IPS-15b (cell line): ENCODE measurements at regions not wholly inside any gene's neighbourhood (a gene's known extent, or its start where the extent isn't known, plus 50 kb on each side); places are given as distances from the start of the nearest gene placed in this dataset.

Source experiments
- H3K27me3 ChIP-seq: one replicate; pipeline ENCODE4 v1.6.1; 2013; ENCODE audit warnings: low read length; ENCODE audit not compliant: control insufficient read depth, insufficient read depth
- H3K36me3 ChIP-seq: one replicate; pipeline ENCODE4 v1.6.1; 2013; ENCODE audit warnings: low read length; ENCODE audit not compliant: control insufficient read depth, insufficient read depth
- H3K4me1 ChIP-seq: one replicate; pipeline ENCODE4 v1.6.1; 2013; ENCODE audit warnings: mild to moderate bottlenecking, low read length; ENCODE audit not compliant: control insufficient read depth, insufficient read depth
- H3K4me3 ChIP-seq: one replicate; pipeline ENCODE4 v1.5.1; 2013; ENCODE audit warnings: low read depth, low read length
- H3K9ac ChIP-seq: one replicate; pipeline ENCODE4 v1.6.1; 2013; ENCODE audit warnings: low read depth, mild to moderate bottlenecking, low read length
- H3K9me3 ChIP-seq: one replicate; pipeline ENCODE4 v1.6.1; 2013; ENCODE audit warnings: mild to moderate bottlenecking, low read length; ENCODE audit not compliant: control insufficient read depth, insufficient read depth

GRCh38 chr1:181350131-181350530, 133.2 kb upstream of the CACNA1E start:
- Histone ChIP-seq H3K36me3 (no peaks in the 10 kb centered on the region), H3K27me3 (no peaks in the 10 kb centered on the region), H3K9ac (no peak overlapping the region), H3K9me3 (no peaks in the 10 kb centered on the region), H3K4me3 (no peak overlapping the region), H3K4me1 (no peaks in the 10 kb centered on the region)

- Histone ChIP-seq H3K36me3 (no peaks in the 10 kb centered on the region), H3K4me1 (peaks cover 2% of the 10 kb centered on the region)
Measured at GRCh38 chr1:181351740-181352139, 131.6 kb upstream of the CACNA1E start.

GRCh38 chr1:181352695-181353094, 130.6 kb upstream of the CACNA1E start:
- Histone ChIP-seq H3K4me3 (no peak overlapping the region), H3K27me3 (no peaks in the 10 kb centered on the region), H3K9me3 (no peaks in the 10 kb centered on the region), H3K4me1 (peaks cover 2% of the 10 kb centered on the region), H3K36me3 (no peaks in the 10 kb centered on the region), H3K9ac (no peak overlapping the region)

More at GRCh38 chr1:181351740-181352139, 131.6 kb upstream of the CACNA1E start:
- Histone ChIP-seq H3K9ac (no peak overlapping the region), H3K9me3 (no peaks in the 10 kb centered on the region), H3K27me3 (no peaks in the 10 kb centered on the region), H3K4me3 (no peak overlapping the region)

DNA sequence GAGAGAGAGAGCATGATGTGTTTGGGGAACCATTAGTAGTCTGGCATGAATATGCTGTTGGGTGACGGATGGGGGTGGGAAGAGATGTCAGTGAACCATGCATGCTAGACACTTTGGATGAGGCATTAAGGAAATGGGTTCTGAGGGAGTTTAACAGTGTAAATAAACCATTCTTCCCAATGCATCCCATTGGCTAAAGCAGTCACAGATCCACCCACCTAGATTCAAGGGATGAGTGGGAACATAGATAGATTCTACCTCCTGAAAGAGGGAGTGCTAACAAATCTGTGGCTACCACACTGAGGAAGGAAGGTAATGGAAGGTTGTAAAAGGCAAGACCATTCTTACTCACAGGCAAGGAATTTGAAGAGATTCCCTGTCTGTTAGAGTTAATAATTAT, 129.8 kb upstream of the CACNA1E start:
- no peaks in the 10 kb centered on the region for H3K27me3 ChIP-seq
- no peaks in the 10 kb centered on the region for H3K9me3 ChIP-seq
- H3K4me3 ChIP-seq, result no peak overlapping the region
- H3K36me3 ChIP-seq, result no peaks in the 10 kb centered on the region
- peaks cover 2% of the 10 kb centered on the region for H3K4me1 ChIP-seq
- no peak overlapping the region for H3K9ac ChIP-seq

DNA sequence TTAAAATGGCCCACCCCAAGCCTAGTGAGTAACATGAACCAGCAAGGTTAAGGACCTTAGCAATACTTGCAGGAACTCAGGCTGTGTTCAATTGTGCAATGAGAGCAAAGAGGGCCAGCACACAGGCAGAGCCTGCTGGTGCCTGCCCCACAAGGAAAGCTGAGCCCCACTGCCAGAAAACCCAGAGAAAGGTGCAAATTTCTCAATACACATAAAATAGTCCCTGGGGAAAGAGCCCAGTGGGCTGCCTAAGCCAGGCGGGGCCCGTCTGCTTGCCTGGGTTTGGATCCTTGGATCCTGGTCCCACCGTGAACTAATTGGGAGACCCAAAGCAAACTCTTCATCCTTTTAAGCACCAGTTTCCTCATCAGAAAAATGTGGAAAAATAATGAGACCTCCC, 128.5 kb upstream of the CACNA1E start:
- H3K9me3 ChIP-seq, result no peaks in the 10 kb centered on the region
- H3K36me3 ChIP-seq, result no peaks in the 10 kb centered on the region
- peaks cover 2% of the 10 kb centered on the region for H3K4me1 ChIP-seq
- no peaks in the 10 kb centered on the region for H3K27me3 ChIP-seq
- no peak overlapping the region for H3K9ac ChIP-seq
- no peak overlapping the region for H3K4me3 ChIP-seq

DNA sequence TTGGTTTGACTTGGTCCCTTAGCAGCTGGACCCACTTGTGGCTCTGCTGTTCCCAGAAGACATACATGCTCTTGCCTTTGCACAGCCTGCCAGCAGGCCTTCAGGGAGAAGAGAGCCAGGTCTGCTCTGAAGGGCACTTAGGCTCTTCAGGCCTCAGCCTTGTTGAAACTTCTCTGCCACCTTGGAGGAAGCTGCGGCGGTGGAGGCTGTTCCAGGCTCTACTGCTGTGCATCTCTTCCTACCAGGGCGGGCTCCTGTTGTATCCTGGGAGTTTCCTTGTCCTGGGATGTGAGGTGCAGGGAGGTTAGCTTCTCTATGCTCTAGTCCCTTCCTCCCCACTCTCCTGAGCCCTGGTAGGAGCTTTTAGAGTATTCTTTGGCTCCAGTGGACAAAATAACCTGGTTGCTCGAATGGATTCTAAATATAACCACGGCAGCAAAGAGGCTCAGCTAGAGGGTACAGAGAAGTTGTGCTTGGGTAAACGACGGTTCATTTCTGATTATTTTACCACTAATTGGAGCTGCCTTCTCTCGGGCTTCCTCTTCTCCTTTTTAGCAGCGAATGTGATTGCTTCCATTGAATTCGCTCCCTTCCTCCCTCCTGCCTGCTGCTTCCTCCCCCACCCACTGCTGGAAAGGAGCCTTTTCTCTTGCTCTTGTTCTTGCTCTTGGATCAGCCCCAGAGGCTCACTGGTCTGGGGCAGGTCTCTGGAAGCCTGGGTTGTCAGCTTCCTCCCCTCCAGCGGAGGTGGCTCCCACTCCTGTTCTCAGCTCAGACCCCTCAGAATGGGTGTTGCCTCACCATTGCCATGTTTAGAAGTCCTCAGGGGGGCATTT, 126.6 kb upstream of the CACNA1E start:
- Histone ChIP-seq H3K4me3 (no peak overlapping the region), H3K4me1 (peaks cover 2% of the 10 kb centered on the region), H3K27me3 (no peaks in the 10 kb centered on the region), H3K36me3 (no peaks in the 10 kb centered on the region), H3K9me3 (no peaks in the 10 kb centered on the region), H3K9ac (no peak overlapping the region)

DNA sequence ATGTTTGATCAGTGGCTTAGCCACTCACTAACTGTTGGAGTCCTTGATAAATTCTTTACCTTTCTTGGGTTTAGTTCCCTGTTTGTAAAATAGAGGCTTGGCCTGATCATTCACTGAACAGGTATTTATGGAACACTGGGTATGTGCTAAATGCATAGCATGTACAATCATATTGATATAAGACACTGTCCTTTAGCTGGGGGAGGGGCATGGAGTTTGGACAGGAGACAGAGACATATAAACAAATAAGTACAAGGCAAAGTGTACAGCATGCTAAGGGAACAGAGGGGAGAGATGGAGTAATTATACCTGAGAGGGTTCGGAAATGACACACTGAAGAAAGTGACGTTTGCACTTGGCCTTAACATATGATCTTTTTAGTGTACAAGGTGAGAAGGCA, 124.3 kb upstream of the CACNA1E start:
- Histone ChIP-seq H3K4me1 (peaks cover 2% of the 10 kb centered on the region), H3K27me3 (no peaks in the 10 kb centered on the region), H3K4me3 (no peak overlapping the region), H3K9me3 (no peaks in the 10 kb centered on the region), H3K9ac (no peak overlapping the region), H3K36me3 (no peaks in the 10 kb centered on the region)

- Histone ChIP-seq H3K4me1 (no peaks in the 10 kb centered on the region), H3K9me3 (no peaks in the 10 kb centered on the region), H3K4me3 (no peak overlapping the region), H3K9ac (no peak overlapping the region), H3K36me3 (no peaks in the 10 kb centered on the region), H3K27me3 (no peaks in the 10 kb centered on the region)
Measured at GRCh38 chr1:181364801-181365200, 118.5 kb upstream of the CACNA1E start.

DNA sequence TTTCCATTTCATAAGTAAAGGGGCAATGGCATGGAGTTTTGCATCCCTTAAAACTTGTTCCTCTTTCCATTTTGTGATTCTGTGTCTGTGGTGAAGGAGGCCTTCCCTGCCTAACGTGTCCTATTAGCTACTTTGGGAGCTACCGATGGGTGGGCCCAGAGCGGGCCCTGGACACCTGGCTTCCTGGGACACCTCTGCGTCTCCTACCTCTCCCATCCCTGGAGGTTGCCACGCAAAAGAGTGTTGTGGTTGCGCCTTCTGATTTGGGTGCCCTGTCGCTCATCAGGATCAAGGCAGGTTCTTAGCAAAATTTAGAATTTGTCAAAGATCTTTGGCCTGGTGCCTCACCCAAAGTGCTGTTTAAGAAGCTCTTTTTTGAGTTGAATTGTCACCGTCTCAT, 116.4 kb upstream of the CACNA1E start:
- no peaks in the 10 kb centered on the region for H3K4me1 ChIP-seq
- no peak overlapping the region for H3K9ac ChIP-seq
- no peak overlapping the region for H3K4me3 ChIP-seq
- H3K9me3 ChIP-seq, result no peaks in the 10 kb centered on the region
- no peaks in the 10 kb centered on the region for H3K27me3 ChIP-seq
- no peaks in the 10 kb centered on the region for H3K36me3 ChIP-seq

DNA sequence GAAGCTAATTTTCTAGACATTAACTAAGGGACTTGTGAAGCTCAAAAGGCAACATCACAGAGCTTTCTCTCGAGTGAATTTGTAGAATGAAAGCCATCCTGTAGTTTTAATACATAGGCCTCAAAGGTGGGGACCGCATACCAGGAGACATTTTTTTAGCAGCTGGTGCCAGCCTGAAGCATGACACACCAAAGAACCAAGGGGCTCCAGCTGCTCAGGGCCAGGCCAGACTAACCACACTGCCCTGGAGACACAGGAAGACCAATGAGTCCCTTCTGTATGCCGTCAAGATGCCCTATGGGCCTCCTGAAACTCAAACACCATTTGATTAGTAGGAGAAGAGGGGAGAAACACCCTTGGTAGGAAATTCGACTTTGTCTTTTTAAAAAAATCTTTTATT, 113.9 kb upstream of the CACNA1E start:
- no peak overlapping the region for H3K4me3 ChIP-seq
- H3K36me3 ChIP-seq, result no peaks in the 10 kb centered on the region
- no peaks in the 10 kb centered on the region for H3K9me3 ChIP-seq
- no peaks in the 10 kb centered on the region for H3K4me1 ChIP-seq
- H3K9ac ChIP-seq, result no peak overlapping the region
- no peaks in the 10 kb centered on the region for H3K27me3 ChIP-seq

DNA sequence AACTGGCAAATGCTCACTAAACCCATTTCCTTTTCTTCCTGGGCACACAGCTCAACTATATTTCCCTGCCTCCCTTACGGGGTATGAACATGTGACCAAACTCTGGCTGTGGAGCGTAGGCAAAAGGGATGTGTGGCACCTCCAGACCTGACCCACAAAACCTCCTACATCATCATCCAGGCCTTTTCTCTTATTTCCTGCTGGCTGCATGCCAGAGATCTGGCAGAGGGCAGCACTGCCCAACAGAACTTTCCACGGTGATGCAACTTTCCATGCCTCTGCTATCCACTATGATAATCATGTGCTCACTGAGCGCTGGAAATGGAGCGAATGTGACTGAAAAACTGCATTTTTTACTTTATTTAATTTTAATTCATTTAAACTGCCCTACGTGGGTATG, 99.6 kb upstream of the CACNA1E start:
- Histone ChIP-seq H3K4me1 (no peaks in the 10 kb centered on the region), H3K36me3 (no peaks in the 10 kb centered on the region), H3K27me3 (no peaks in the 10 kb centered on the region), H3K4me3 (no peak overlapping the region), H3K9ac (no peak overlapping the region), H3K9me3 (no peaks in the 10 kb centered on the region)

DNA sequence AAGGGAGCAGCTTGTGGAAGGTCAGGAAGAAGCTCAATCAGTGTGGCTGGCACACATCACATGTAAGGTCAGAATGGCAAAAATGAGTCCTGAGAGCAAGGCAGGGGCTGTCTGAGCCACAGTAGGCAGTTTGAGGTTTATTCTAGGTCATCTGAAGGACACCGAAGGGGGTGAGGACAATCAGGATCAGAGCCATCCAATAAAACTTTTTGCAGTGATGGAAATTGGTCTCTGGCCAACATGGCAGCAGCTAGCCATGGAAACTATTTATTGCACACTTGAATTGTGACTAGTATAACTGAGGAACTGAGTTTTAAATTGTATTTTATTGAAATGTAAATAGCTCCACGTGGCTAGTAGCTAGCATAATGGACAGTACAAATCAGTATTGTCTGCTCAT, 97.0 kb upstream of the CACNA1E start:
- H3K4me3 ChIP-seq, result no peak overlapping the region

More for the DNA sequence above, 97.0 kb upstream of the CACNA1E start:
- Histone ChIP-seq H3K36me3 (no peaks in the 10 kb centered on the region), H3K9me3 (no peaks in the 10 kb centered on the region), H3K27me3 (no peaks in the 10 kb centered on the region), H3K9ac (no peak overlapping the region), H3K4me1 (no peaks in the 10 kb centered on the region)
